ENCODE measurements at regions not wholly inside any gene's neighbourhood (a gene's known extent, or its start where the extent isn't known, plus 50 kb on each side); places are given as distances from the start of the nearest gene placed in this dataset.

DNA sequence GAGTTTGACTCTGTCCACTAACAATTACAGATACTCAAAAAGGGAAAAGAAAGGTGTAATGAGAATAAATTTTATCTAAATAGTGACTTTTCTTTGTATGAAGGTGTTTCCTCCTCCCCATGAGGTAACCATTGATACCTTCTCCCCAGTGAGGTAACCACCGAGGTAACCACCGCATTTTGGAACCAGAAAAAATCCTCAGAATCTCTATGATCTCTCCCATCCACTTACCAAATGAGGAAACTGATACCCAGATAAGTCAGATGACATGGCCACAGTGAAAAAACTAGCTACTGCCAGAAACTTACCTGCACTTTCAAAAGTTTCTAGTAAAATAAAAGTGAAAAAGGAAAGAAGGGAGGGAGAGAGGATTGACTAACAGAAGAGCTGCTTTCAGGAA is 124.0 kb upstream of the FNDC3A start:
- Mint-ChIP-seq H3K27ac (ENCODE audit: unreplicated experiment) (no peak overlapping the region), H3K36me3 (ENCODE audit: low read depth) (no peaks in the 10 kb centered on the region), H3K4me1 (ENCODE audit: low read depth) (peaks cover 17% of the 10 kb centered on the region), H3K4me3 (ENCODE audit: unreplicated experiment) (no peak overlapping the region), H3K9me3 (ENCODE audit: low read depth) (no peaks in the 10 kb centered on the region), H3K27me3 (ENCODE audit: low read depth) (no peaks in the 10 kb centered on the region)
- TF ChIP-seq, protein P1, sequence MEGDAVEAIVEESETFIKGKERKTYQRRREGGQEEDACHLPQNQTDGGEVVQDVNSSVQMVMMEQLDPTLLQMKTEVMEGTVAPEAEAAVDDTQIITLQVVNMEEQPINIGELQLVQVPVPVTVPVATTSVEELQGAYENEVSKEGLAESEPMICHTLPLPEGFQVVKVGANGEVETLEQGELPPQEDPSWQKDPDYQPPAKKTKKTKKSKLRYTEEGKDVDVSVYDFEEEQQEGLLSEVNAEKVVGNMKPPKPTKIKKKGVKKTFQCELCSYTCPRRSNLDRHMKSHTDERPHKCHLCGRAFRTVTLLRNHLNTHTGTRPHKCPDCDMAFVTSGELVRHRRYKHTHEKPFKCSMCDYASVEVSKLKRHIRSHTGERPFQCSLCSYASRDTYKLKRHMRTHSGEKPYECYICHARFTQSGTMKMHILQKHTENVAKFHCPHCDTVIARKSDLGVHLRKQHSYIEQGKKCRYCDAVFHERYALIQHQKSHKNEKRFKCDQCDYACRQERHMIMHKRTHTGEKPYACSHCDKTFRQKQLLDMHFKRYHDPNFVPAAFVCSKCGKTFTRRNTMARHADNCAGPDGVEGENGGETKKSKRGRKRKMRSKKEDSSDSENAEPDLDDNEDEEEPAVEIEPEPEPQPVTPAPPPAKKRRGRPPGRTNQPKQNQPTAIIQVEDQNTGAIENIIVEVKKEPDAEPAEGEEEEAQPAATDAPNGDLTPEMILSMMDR (IDR thresholded peaks at IDR 0.05): no peak
- DNase-seq (ENCODE audit: low spot score): no peak

DNA sequence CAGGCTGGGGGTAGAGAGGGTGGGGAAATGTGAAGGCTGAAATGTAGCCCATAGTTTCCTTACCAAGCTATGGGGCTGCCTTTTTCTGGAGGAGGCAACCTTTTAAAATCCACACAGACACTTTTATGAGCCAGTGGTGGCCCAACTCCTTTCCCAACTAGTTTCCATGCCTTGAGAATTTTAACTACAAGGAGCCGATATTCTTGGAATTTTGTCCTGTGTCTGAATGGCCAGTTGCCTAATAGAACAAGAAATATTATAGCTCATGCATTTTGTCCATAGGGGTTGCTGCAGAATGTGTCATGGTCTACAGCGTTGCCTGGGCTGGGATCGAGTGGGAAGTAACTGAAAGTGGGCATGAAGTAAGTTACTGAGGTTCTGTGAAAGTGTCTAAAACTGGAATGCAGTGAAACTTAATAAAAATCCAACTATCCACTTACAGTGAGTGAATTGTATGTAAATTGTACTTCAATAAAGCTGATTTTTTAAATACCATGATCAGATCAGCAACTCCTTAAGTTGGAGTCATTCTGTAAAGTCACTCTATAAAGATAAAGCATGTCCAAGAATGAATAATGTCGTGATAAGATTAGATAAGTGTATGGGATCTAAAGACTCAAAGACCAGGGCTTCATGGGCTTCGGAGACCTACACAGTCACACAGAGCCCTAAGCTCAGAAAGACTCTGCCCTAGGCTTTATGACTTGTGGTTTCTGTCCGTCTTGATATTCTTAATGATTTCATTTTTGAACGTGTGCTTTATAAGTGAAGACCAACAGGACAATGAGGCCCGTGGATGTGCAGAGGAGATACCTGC is 122.6 kb upstream of the FNDC3A start:
- Mint-ChIP-seq H3K4me3 (ENCODE audit: unreplicated experiment) (no peak overlapping the region), H3K27ac (ENCODE audit: unreplicated experiment) (peak overlapping the region; percentile 73), H3K36me3 (ENCODE audit: low read depth) (no peaks in the 10 kb centered on the region), H3K4me1 (ENCODE audit: low read depth) (peaks cover 17% of the 10 kb centered on the region), H3K9me3 (ENCODE audit: low read depth) (no peaks in the 10 kb centered on the region), H3K27me3 (ENCODE audit: low read depth) (no peaks in the 10 kb centered on the region)
- no peak for DNase-seq (ENCODE audit: low spot score)
- TF ChIP-seq, protein P1 (IDR thresholded peaks at IDR 0.05): no peak

- DNase-seq (ENCODE audit: low spot score): no peak
- Mint-ChIP-seq H3K27ac (ENCODE audit: unreplicated experiment) (peak overlapping the region; percentile 73), H3K4me1 (ENCODE audit: low read depth) (peaks cover 17% of the 10 kb centered on the region), H3K9me3 (ENCODE audit: low read depth) (no peaks in the 10 kb centered on the region), H3K36me3 (ENCODE audit: low read depth) (no peaks in the 10 kb centered on the region), H3K4me3 (ENCODE audit: unreplicated experiment) (no peak overlapping the region), H3K27me3 (ENCODE audit: low read depth) (no peaks in the 10 kb centered on the region)
- TF ChIP-seq, protein P1 (IDR thresholded peaks at IDR 0.05): no peak
Measured at GRCh38 chr13:48853728-48854102, 122.0 kb upstream of the FNDC3A start.

DNA sequence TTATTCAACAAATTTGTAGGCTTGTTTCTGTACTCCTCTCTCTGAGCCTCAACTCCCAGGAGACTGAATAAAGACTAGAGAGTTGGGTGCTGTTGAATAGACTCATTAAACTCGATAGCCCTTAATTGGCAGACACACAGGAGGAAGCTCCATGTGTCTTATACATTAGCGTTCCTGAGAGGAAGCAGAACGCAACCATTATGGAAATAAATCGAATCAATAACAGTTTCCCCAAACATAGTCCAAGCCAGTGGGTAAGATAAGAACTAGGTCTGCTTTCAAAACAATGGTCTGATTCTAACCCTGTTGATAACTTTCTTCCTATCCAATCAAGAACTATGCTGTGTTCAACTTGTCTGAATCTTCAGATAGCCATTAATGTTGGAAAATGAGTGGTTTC is 118.1 kb upstream of the FNDC3A start:
- Mint-ChIP-seq H3K36me3 (ENCODE audit: low read depth) (no peaks in the 10 kb centered on the region), H3K4me3 (ENCODE audit: unreplicated experiment) (no peak overlapping the region), H3K27me3 (ENCODE audit: low read depth) (no peaks in the 10 kb centered on the region), H3K4me1 (ENCODE audit: low read depth) (peaks cover 12% of the 10 kb centered on the region), H3K27ac (ENCODE audit: unreplicated experiment) (no peak overlapping the region), H3K9me3 (ENCODE audit: low read depth) (no peaks in the 10 kb centered on the region)
- no peak for DNase-seq (ENCODE audit: low spot score)
- TF ChIP-seq, protein P1 (IDR thresholded peaks at IDR 0.05): no peak

- DNase-seq (ENCODE audit: low spot score): no peak
- H3K4me3 Mint-ChIP-seq (ENCODE audit: unreplicated experiment): no peak overlapping the region
- H3K9me3 Mint-ChIP-seq (ENCODE audit: low read depth): no peaks in the 10 kb centered on the region
- TF ChIP-seq, protein P1 (IDR thresholded peaks at IDR 0.05): no peak
- H3K36me3 Mint-ChIP-seq (ENCODE audit: low read depth): no peaks in the 10 kb centered on the region
- H3K27ac Mint-ChIP-seq (ENCODE audit: unreplicated experiment): no peak overlapping the region
- H3K4me1 Mint-ChIP-seq (ENCODE audit: low read depth): peaks cover 8% of the 10 kb centered on the region
- H3K27me3 Mint-ChIP-seq (ENCODE audit: low read depth): no peaks in the 10 kb centered on the region
Measured at GRCh38 chr13:48858122-48858902, 117.4 kb upstream of the FNDC3A start.

Measured in chondrocyte (in vitro differentiated cells).